HuH-7 (cell line): ENCODE measurements at regions not wholly inside any gene's neighbourhood (a gene's known extent, or its start where the extent isn't known, plus 50 kb on each side); places are given as distances from the start of the nearest gene placed in this dataset.
"Not testable (repeated sequence)": the region's sequence is repeated elsewhere in the genome, so short reads cannot be mapped to it uniquely, and the experiment has no call there.

Source experiments
- DNase-seq: peaks from one replicate; pipeline ENCODE4 v3.0.0; 2011; ENCODE audit warnings: low spot score

- DNase-seq, result no peak
Measured at GRCh38 chr16:72596373-72596772, 424.4 kb upstream of the PMFBP1 start.

GRCh38 chr16:72590151-72590937 is 418.4 kb upstream of the PMFBP1 start:
- DNase-seq, result no peak

GRCh38 chr16:72588551-72588950 is 416.6 kb upstream of the PMFBP1 start:
- no peak for DNase-seq

GRCh38 chr16:72578061-72578460 is 406.1 kb upstream of the PMFBP1 start:
- DNase-seq, result not testable (repeated sequence)

GRCh38 chr16:72576189-72576588 is 404.2 kb upstream of the PMFBP1 start:
- DNase-seq, result no peak

GRCh38 chr16:72569677-72570076 is 397.7 kb upstream of the PMFBP1 start:
- no peak for DNase-seq

GRCh38 chr16:72568502-72568901 is 396.5 kb upstream of the PMFBP1 start:
- no peak for DNase-seq

GRCh38 chr16:72566174-72566573 is 394.2 kb upstream of the PMFBP1 start:
- DNase-seq, result no peak

- no peak for DNase-seq
Measured at GRCh38 chr16:72565106-72565505, 393.2 kb upstream of the PMFBP1 start.

- DNase-seq, result peak; percentile 26
Measured at GRCh38 chr16:72560617-72561016, 388.7 kb upstream of the PMFBP1 start.

GRCh38 chr16:72558501-72558900 is 386.5 kb upstream of the PMFBP1 start:
- DNase-seq, result no peak

- no peak for DNase-seq
Measured at GRCh38 chr16:72554935-72555334, 383.0 kb upstream of the PMFBP1 start.

- DNase-seq, result no peak
Measured at GRCh38 chr16:72552654-72553053, 380.7 kb upstream of the PMFBP1 start.

GRCh38 chr16:72551649-72552048 is 379.7 kb upstream of the PMFBP1 start:
- DNase-seq, result no peak

- no peak for DNase-seq
Measured at GRCh38 chr16:72549878-72550277, 377.9 kb upstream of the PMFBP1 start.

GRCh38 chr16:72542102-72542501 is 370.1 kb upstream of the PMFBP1 start:
- no peak for DNase-seq

- DNase-seq, result no peak
Measured at GRCh38 chr16:72537664-72538063, 365.7 kb upstream of the PMFBP1 start.

GRCh38 chr16:72536723-72537435 is 364.9 kb upstream of the PMFBP1 start:
- DNase-seq, result no peak

- DNase-seq, result no peak
Measured at GRCh38 chr16:72532906-72533410, 361.0 kb upstream of the PMFBP1 start.

- no peak for DNase-seq
Measured at GRCh38 chr16:72530434-72530833, 358.5 kb upstream of the PMFBP1 start.

- DNase-seq, result no peak
Measured at GRCh38 chr16:72523087-72523486, 351.1 kb upstream of the PMFBP1 start.

GRCh38 chr16:72517154-72517553 is 345.2 kb upstream of the PMFBP1 start:
- no peak for DNase-seq

- DNase-seq, result no peak
Measured at GRCh38 chr16:72511171-72511570, 339.2 kb upstream of the PMFBP1 start.
